ENCODE measurements at regions not wholly inside any gene's neighbourhood (a gene's known extent, or its start where the extent isn't known, plus 50 kb on each side); places are given as distances from the start of the nearest gene placed in this dataset.

- no peaks in the 10 kb centered on the region for H3K27me3 ChIP-seq (ENCODE audit: control insufficient read depth in 2 of 2, insufficient read depth in 2 of 2, low read length in 2 of 2)
- intact Hi-C loops (cut with micrococcal nuclease), result no loop called here
- Mint-ChIP-seq H3K4me1 (no peaks in the 10 kb centered on the region), H3K27me3 (ENCODE audit: low read depth in 3 of 3) (peaks cover 0 to 10% (median 7%) of the 10 kb centered on the region in 3 donors), H3K9me3 (peaks cover 0 to 4% (median 1%) of the 10 kb centered on the region in 7 donors), H3K36me3 (no peaks in the 10 kb centered on the region), H3K4me3 (no peak overlapping the region), H3K27ac (no peak overlapping the region)
- DNase-seq, result no peak
- H3K4me3 ChIP-seq (replicated peaks in 1 of 3; ENCODE audit: low read depth in 2 of 3, low read length in 3 of 3), result no peak overlapping the region
- H3K9ac ChIP-seq (ENCODE audit: insufficient read depth, low read length, poor library complexity, severe bottlenecking), result no peak overlapping the region
- H3K9me3 ChIP-seq (replicated peaks in 1 of 2; ENCODE audit: control insufficient read depth in 1 of 2, insufficient read depth in 1 of 2, low read length in 2 of 2), result no peaks in the 10 kb centered on the region
- no peaks in the 10 kb centered on the region for H3K36me3 ChIP-seq (replicated peaks in 1 of 2; ENCODE audit: control insufficient read depth in 1 of 2, insufficient read depth in 2 of 2, low read length in 2 of 2)
- no peak overlapping the region for H3K4me2 ChIP-seq (replicated peaks; ENCODE audit: extremely low read depth, low read length, poor library complexity, severe bottlenecking)
- no peaks in the 10 kb centered on the region for H4K20me1 ChIP-seq (ENCODE audit: insufficient read depth, low read length)
- H3K4me1 ChIP-seq (ENCODE audit: control insufficient read depth in 1 of 2, insufficient read depth in 2 of 2, low read length in 2 of 2), result no peaks in the 10 kb centered on the region
- H3K79me2 ChIP-seq (ENCODE audit: insufficient read depth, low read length), result no peaks in the 10 kb centered on the region
- no peak overlapping the region for H3K27ac ChIP-seq (ENCODE audit: low read depth in 1 of 2, low read length in 2 of 2)
- WGBS (ENCODE audit: insufficient coverage), result 94% methylated on average over 3 of the region's 8 CpGs
- TF ChIP-seq, protein P1, sequence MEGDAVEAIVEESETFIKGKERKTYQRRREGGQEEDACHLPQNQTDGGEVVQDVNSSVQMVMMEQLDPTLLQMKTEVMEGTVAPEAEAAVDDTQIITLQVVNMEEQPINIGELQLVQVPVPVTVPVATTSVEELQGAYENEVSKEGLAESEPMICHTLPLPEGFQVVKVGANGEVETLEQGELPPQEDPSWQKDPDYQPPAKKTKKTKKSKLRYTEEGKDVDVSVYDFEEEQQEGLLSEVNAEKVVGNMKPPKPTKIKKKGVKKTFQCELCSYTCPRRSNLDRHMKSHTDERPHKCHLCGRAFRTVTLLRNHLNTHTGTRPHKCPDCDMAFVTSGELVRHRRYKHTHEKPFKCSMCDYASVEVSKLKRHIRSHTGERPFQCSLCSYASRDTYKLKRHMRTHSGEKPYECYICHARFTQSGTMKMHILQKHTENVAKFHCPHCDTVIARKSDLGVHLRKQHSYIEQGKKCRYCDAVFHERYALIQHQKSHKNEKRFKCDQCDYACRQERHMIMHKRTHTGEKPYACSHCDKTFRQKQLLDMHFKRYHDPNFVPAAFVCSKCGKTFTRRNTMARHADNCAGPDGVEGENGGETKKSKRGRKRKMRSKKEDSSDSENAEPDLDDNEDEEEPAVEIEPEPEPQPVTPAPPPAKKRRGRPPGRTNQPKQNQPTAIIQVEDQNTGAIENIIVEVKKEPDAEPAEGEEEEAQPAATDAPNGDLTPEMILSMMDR (IDR thresholded peaks at IDR 0.05), result no peak
- no peak overlapping the region for H2AFZ ChIP-seq (ENCODE audit: insufficient read depth, low read depth, low read length, poor library complexity, severe bottlenecking)
These were observed 94.4 kb upstream of the COL1A2 start for GRCh38 chr7:94300176-94300835.

GRCh38 chr7:94301024-94301586, 93.6 kb upstream of the COL1A2 start:
- DNase-seq, result no peak
- 100% methylated on average over 3 of the region's 6 CpGs for WGBS (ENCODE audit: insufficient coverage)
- Histone ChIP-seq H3K4me3 (replicated peaks in 1 of 3; ENCODE audit: low read depth in 2 of 3, low read length in 3 of 3) (no peak overlapping the region), H3K27me3 (ENCODE audit: control insufficient read depth in 2 of 2, insufficient read depth in 2 of 2, low read length in 2 of 2) (no peaks in the 10 kb centered on the region), H3K9ac (ENCODE audit: insufficient read depth, low read length, poor library complexity, severe bottlenecking) (no peak overlapping the region), H4K20me1 (ENCODE audit: insufficient read depth, low read length) (no peaks in the 10 kb centered on the region), H3K4me2 (replicated peaks; ENCODE audit: extremely low read depth, low read length, poor library complexity, severe bottlenecking) (no peak overlapping the region), H3K36me3 (replicated peaks in 1 of 2; ENCODE audit: control insufficient read depth in 1 of 2, insufficient read depth in 2 of 2, low read length in 2 of 2) (no peaks in the 10 kb centered on the region), H3K4me1 (ENCODE audit: control insufficient read depth in 1 of 2, insufficient read depth in 2 of 2, low read length in 2 of 2) (no peaks in the 10 kb centered on the region), H3K9me3 (replicated peaks in 1 of 2; ENCODE audit: control insufficient read depth in 1 of 2, insufficient read depth in 1 of 2, low read length in 2 of 2) (no peaks in the 10 kb centered on the region), H3K27ac (ENCODE audit: low read depth in 1 of 2, low read length in 2 of 2) (no peak overlapping the region), H2AFZ (ENCODE audit: insufficient read depth, low read depth, low read length, poor library complexity, severe bottlenecking) (no peak overlapping the region), H3K79me2 (ENCODE audit: insufficient read depth, low read length) (no peaks in the 10 kb centered on the region)
- H3K4me3 Mint-ChIP-seq, result no peak overlapping the region
- intact Hi-C loops (cut with micrococcal nuclease), result no loop called here
- TF ChIP-seq, protein P1 (IDR thresholded peaks at IDR 0.05), result no peak
- H3K27ac Mint-ChIP-seq, result no peak overlapping the region
- H3K4me1 Mint-ChIP-seq, result no peaks in the 10 kb centered on the region
- peaks cover 0 to 4% (median 2%) of the 10 kb centered on the region in 7 donors for H3K9me3 Mint-ChIP-seq
- H3K36me3 Mint-ChIP-seq, result no peaks in the 10 kb centered on the region
- peaks cover 5 to 10% (median 7%) of the 10 kb centered on the region in 3 donors for H3K27me3 Mint-ChIP-seq (ENCODE audit: low read depth in 3 of 3)

All from CD14-positive monocyte (primary cell).